ENCODE measurements at regions not wholly inside any gene's neighbourhood (a gene's known extent, or its start where the extent isn't known, plus 50 kb on each side); places are given as distances from the start of the nearest gene placed in this dataset.

DNA sequence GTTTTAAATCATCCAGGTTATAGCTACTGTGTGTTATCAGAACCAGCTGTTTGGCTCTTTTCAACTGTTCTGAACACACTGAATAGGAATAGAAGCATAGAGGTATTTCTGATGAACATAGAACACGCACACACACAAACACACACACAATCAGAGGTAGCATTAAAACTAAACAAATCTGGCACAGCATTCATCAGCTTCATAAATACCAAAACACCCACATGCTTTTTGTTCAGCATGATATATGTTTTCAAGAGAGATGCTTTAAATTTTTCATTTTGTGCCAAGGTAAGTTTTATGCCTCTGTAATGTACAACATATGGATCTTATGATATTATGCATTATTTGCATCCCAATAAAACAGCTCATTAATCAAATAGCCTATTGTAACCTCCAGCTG, 208.6 kb downstream of the GALC start:
- DNase-seq = no peak
- TF ChIP-seq, protein P1, sequence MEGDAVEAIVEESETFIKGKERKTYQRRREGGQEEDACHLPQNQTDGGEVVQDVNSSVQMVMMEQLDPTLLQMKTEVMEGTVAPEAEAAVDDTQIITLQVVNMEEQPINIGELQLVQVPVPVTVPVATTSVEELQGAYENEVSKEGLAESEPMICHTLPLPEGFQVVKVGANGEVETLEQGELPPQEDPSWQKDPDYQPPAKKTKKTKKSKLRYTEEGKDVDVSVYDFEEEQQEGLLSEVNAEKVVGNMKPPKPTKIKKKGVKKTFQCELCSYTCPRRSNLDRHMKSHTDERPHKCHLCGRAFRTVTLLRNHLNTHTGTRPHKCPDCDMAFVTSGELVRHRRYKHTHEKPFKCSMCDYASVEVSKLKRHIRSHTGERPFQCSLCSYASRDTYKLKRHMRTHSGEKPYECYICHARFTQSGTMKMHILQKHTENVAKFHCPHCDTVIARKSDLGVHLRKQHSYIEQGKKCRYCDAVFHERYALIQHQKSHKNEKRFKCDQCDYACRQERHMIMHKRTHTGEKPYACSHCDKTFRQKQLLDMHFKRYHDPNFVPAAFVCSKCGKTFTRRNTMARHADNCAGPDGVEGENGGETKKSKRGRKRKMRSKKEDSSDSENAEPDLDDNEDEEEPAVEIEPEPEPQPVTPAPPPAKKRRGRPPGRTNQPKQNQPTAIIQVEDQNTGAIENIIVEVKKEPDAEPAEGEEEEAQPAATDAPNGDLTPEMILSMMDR (IDR thresholded peaks at IDR 0.05; ENCODE audit: partially characterized antibody, unreplicated experiment) = no peak
- Mint-ChIP-seq H3K4me1 (ENCODE audit: low read depth, unreplicated experiment) (no peaks in the 10 kb centered on the region), H3K4me3 (ENCODE audit: unreplicated experiment) (no peak overlapping the region), H3K27ac (ENCODE audit: unreplicated experiment) (no peak overlapping the region), H3K27me3 (ENCODE audit: unreplicated experiment) (no peaks in the 10 kb centered on the region), H3K9me3 (ENCODE audit: unreplicated experiment) (peaks cover 2% of the 10 kb centered on the region), H3K36me3 (ENCODE audit: unreplicated experiment) (no peaks in the 10 kb centered on the region)

DNA sequence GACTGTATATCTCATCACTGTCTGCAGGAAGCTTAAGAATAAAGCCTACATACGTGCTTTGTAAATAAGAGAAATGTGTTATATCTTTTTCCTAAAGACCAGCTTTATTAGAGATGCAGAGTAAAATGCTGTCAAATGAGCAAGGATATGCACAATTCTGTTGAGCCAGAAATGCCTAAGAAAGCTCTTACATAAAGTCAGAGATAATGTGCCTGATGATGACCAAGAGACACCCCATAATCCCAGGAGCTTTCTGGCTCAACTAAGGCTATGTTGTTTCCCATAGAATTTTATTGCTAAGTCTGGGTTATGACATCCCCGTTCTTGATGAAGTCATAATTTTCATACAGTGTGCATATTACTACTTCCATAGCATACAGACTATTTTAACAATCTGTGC, 209.9 kb downstream of the GALC start:
- Mint-ChIP-seq H3K4me1 (ENCODE audit: low read depth, unreplicated experiment) (no peaks in the 10 kb centered on the region), H3K9me3 (ENCODE audit: unreplicated experiment) (peaks cover 2% of the 10 kb centered on the region), H3K36me3 (ENCODE audit: unreplicated experiment) (no peaks in the 10 kb centered on the region), H3K4me3 (ENCODE audit: unreplicated experiment) (no peak overlapping the region), H3K27ac (ENCODE audit: unreplicated experiment) (no peak overlapping the region), H3K27me3 (ENCODE audit: unreplicated experiment) (no peaks in the 10 kb centered on the region)
- no peak for DNase-seq
- TF ChIP-seq, protein P1 (IDR thresholded peaks at IDR 0.05; ENCODE audit: partially characterized antibody, unreplicated experiment) = no peak

DNA sequence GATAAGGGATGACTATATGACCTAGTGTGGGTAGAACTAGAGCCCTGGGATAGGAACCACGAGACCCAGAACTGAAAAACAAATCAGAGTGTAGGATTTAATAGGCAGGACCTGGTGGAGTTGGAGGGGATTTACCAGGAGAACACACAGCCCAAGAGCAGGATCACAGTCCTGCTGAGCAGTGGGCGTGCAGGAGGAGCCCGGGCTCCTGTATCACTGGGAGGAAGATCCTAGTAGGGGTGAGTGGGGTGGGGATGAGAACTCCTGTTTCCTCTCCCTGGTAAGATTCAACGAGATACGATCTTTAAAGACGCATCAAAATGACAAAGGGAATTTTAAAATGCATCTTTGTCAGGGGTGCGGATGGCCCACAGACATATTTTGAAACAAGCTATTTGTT, 220.1 kb downstream of the GALC start:
- Mint-ChIP-seq H3K36me3 (ENCODE audit: unreplicated experiment) (no peaks in the 10 kb centered on the region), H3K4me1 (ENCODE audit: low read depth, unreplicated experiment) (no peaks in the 10 kb centered on the region), H3K9me3 (ENCODE audit: unreplicated experiment) (no peaks in the 10 kb centered on the region), H3K27ac (ENCODE audit: unreplicated experiment) (no peak overlapping the region), H3K4me3 (ENCODE audit: unreplicated experiment) (no peak overlapping the region), H3K27me3 (ENCODE audit: unreplicated experiment) (no peaks in the 10 kb centered on the region)
- DNase-seq = no peak
- TF ChIP-seq, protein P1 (IDR thresholded peaks at IDR 0.05; ENCODE audit: partially characterized antibody, unreplicated experiment) = no peak

DNA sequence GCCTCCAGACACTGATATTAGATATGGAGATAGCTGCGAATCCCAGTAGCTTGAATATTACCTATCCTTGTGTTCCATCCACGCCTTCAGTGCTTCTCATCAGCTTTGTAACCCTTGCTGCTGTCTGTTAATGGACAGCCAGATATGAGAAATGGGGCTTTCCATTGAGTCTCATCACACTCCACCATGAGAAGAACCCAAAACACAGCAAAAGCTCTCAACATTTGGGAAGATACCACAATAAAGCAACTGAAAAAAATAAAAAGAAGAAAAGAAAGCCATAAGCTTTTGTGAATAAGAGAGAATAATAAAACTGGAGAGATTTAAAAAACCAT, 225.4 kb downstream of the GALC start:
- H3K9me3 Mint-ChIP-seq (ENCODE audit: unreplicated experiment) = no peaks in the 10 kb centered on the region
- no peak for DNase-seq
- TF ChIP-seq, protein P1 (IDR thresholded peaks at IDR 0.05; ENCODE audit: partially characterized antibody, unreplicated experiment) = no peak
- H3K4me3 Mint-ChIP-seq (ENCODE audit: unreplicated experiment) = no peak overlapping the region
- no peak overlapping the region for H3K27ac Mint-ChIP-seq (ENCODE audit: unreplicated experiment)
- H3K27me3 Mint-ChIP-seq (ENCODE audit: unreplicated experiment) = no peaks in the 10 kb centered on the region
- no peaks in the 10 kb centered on the region for H3K4me1 Mint-ChIP-seq (ENCODE audit: low read depth, unreplicated experiment)
- H3K36me3 Mint-ChIP-seq (ENCODE audit: unreplicated experiment) = no peaks in the 10 kb centered on the region

DNA sequence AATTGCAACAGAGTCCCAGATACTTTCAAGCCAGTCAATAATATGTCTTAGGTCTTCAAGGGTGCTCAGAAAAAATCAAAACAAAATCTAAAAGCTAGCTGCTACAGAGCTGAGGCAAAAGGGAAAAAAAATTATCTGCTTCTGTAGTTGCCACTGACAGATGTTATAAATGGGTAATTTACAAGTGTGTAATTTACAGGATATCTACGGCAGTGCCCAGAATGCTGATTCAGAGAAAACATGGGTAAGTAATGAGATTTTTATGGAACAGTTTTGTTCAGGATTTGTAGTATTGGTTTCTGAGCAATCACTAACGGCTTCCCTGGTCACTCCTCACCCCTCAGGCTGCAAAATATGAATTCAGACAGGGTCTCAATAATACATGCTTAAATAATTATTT, 234.1 kb downstream of the GALC start:
- TF ChIP-seq, protein P1 (IDR thresholded peaks at IDR 0.05; ENCODE audit: partially characterized antibody, unreplicated experiment) = no peak
- Mint-ChIP-seq H3K4me1 (ENCODE audit: low read depth, unreplicated experiment) (no peaks in the 10 kb centered on the region), H3K27me3 (ENCODE audit: unreplicated experiment) (peaks cover 2% of the 10 kb centered on the region), H3K4me3 (ENCODE audit: unreplicated experiment) (no peak overlapping the region), H3K9me3 (ENCODE audit: unreplicated experiment) (peaks cover 2% of the 10 kb centered on the region), H3K27ac (ENCODE audit: unreplicated experiment) (no peak overlapping the region), H3K36me3 (ENCODE audit: unreplicated experiment) (no peaks in the 10 kb centered on the region)
- no peak for DNase-seq

Measured in glutamatergic neuron (in vitro differentiated cells).